K562 (cell line): ENCODE measurements at regions not wholly inside any gene's neighbourhood (a gene's known extent, or its start where the extent isn't known, plus 50 kb on each side); places are given as distances from the start of the nearest gene placed in this dataset.

ENCODE experiments used
- ATAC-seq: fragments of 200-7000 bp; cut with Tn5 transposase; 3 replicates; pipeline ENCODE4 v1.9.1; 2020; ENCODE audit warnings: moderate library complexity
- BruUV-seq: library from RNA; stranded (reverse); fragments of 400-500 nt; replicated peaks from 2 replicates; lab custom pipeline; 2021; lab: Mats Ljungman, UMichigan
- CTCF ChIA-PET: fragments of 300-600 bp; formaldehyde crosslinking; extraction: SDS; loops from one replicate; lab custom pipeline; 2021; ENCODE audit warnings: low intra/inter-chr PET ratio; lab: Yijun Ruan, JAX
- POLR2A ChIA-PET: fragments of 300-600, 350-650 bp; sonication (Branson Sonifier 250); formaldehyde crosslinking; extraction: SDS; loops from one replicate; lab custom pipeline; 2021; ENCODE audit warnings: antibody characterized with exemption, inconsistent platforms; lab: Yijun Ruan, JAX
- DNase-seq, 4 experiments: peaks; one replicate each; pipeline versions ENCODE4 v3.0.0 to v3.0.0-alpha.2; 2011 to 2018; ENCODE audit warnings: low spot score in 3 of 4, mixed read lengths in 3 of 4; ENCODE audit errors: extremely low read depth in 1 of 4
- FAIRE-seq: peaks from 2 replicates; lab custom pipeline; 2011; peaks lifted over from hg19 to GRCh38; lab: Jason Lieb, UNC
- H2AFZ ChIP-seq: 2 replicates; pipeline ENCODE4 v1.6.0; 2011; ENCODE audit warnings: low read depth, low read length, control low read depth, inconsistent platforms
- H3K27ac ChIP-seq: fragments of 200-600 bp; 3 replicates; pipeline ENCODE4 v1.8.0; 2011; ENCODE audit warnings: low read depth, mild to moderate bottlenecking, control low read depth, inconsistent platforms, low read length, moderate library complexity, mixed read lengths; ENCODE audit errors: extremely low read depth
- H3K27me3 ChIP-seq, 2 experiments: fragments of 300-600 bp in 1 of 2; 2 replicates in 1 of 2; 3 replicates in 1 of 2; pipeline versions ENCODE4 v1.6.0 to v1.8.0; 2011; ENCODE audit warnings: inconsistent platforms in 2 of 2, low read length in 2 of 2, mild to moderate bottlenecking in 1 of 2, mixed read lengths in 1 of 2, moderate library complexity in 1 of 2; ENCODE audit not compliant: control insufficient read depth in 2 of 2, insufficient read depth in 2 of 2
- H3K36me3 ChIP-seq: fragments of 300-600 bp; 3 replicates; pipeline ENCODE4 v1.8.0; 2011; ENCODE audit warnings: mild to moderate bottlenecking, low read length, inconsistent platforms; ENCODE audit not compliant: control insufficient read depth, insufficient read depth
- H3K4me1 ChIP-seq, 2 experiments: fragments of 200-600 bp in 1 of 2; replicated peaks in 1 of 2; 2 replicates in 1 of 2; 3 replicates in 1 of 2; pipeline versions ENCODE4 v1.5.1 to v1.8.0; 2011; ENCODE audit warnings: inconsistent platforms in 2 of 2, low read length in 2 of 2, mild to moderate bottlenecking in 1 of 2, mixed read lengths in 1 of 2, moderate library complexity in 1 of 2; ENCODE audit not compliant: control insufficient read depth in 2 of 2, insufficient read depth in 2 of 2
- H3K4me2 ChIP-seq: 2 replicates; pipeline ENCODE4 v1.6.1; 2011; ENCODE audit warnings: low read length, control low read depth, inconsistent platforms, mixed read lengths; ENCODE audit not compliant: insufficient read depth
- H3K4me3 ChIP-seq: fragments of 200-600 bp; sonication (generic), shearing (Covaris generic); 2 replicates; pipeline ENCODE4 v1.5.1; 2016; ENCODE audit warnings: control low read depth, inconsistent platforms
- H3K79me2 ChIP-seq: fragments of 200-600 bp; 3 replicates; pipeline ENCODE4 v1.8.0; 2011; ENCODE audit warnings: low read length, inconsistent platforms; ENCODE audit not compliant: control insufficient read depth, insufficient read depth
- H3K9ac ChIP-seq, 2 experiments: 2 replicates each; pipeline versions ENCODE4 v1.6.0 to v1.6.1; 2011; ENCODE audit warnings: low read depth in 2 of 2, low read length in 2 of 2, control low read depth in 1 of 2, inconsistent platforms in 1 of 2, mild to moderate bottlenecking in 1 of 2, mixed read lengths in 1 of 2; ENCODE audit not compliant: insufficient read depth in 1 of 2
- H3K9me1 ChIP-seq: one replicate; pipeline ENCODE4 v1.6.0; 2011; ENCODE audit warnings: inconsistent platforms, mild to moderate bottlenecking, low read length, moderate library complexity; ENCODE audit not compliant: control insufficient read depth, insufficient read depth
- H3K9me3 ChIP-seq: replicated peaks from 2 replicates; pipeline ENCODE4 v1.5.1; 2011; ENCODE audit warnings: low read depth, low read length, inconsistent platforms; ENCODE audit not compliant: control insufficient read depth, insufficient read depth
- H4K20me1 ChIP-seq: replicated peaks from 2 replicates; pipeline ENCODE4 v1.6.1; 2011; ENCODE audit warnings: low read length, inconsistent platforms, mixed read lengths; ENCODE audit not compliant: control insufficient read depth, insufficient read depth
- KDM5B ChIP-seq: fragments of 200-600 bp; sonication (generic); IDR thresholded peaks from 2 replicates; pipeline ENCODE4 v1.6.1; 2012; ENCODE audit warnings: low read depth, mild to moderate bottlenecking, moderate library complexity, low read length, control low read depth, inconsistent platforms; ENCODE audit not compliant: insufficient replicate concordance
- MEIS2 ChIP-seq: fragments of 450-650 bp; IDR thresholded peaks from 2 replicates; pipeline ENCODE4 v1.6.1; 2014; ENCODE audit warnings: mild to moderate bottlenecking; ENCODE audit not compliant: partially characterized antibody
- SIRT6 ChIP-seq: IDR thresholded peaks from one replicate; pipeline ENCODE4 v1.6.1; 2012; ENCODE audit warnings: low read depth, mild to moderate bottlenecking, control low read depth, inconsistent platforms, low read length, moderate library complexity
- ZNF23 ChIP-seq: fragments of 250-450 bp; sonication (Bioruptor Pico); IDR thresholded peaks from 2 replicates; pipeline ENCODE4 v1.4.0; 2020; ENCODE audit warnings: mild to moderate bottlenecking
- ZNF507 ChIP-seq: conservative IDR thresholded peaks from 2 replicates; pipeline ENCODE4 v1.6.1; 2017; ENCODE audit warnings: missing genetic modification characterization, missing compliant biosample characterization
- in situ Hi-C: fragments of 300-500 bp; cut with MboI; formaldehyde crosslinking; loops from 4 replicates; pipeline ENCODE4 v1.15.0; 2018; ENCODE audit warnings: inconsistent platforms, mixed read lengths
- intact Hi-C: fragments of 100-400 bp; cut with micrococcal nuclease; formaldehyde crosslinking; loops from 2 replicates; pipeline ENCODE4 v1.14.2; 2022
- TF ChIP-seq, protein P1 (sequence below): sonication (generic); formaldehyde crosslinking; IDR thresholded peaks from 2 replicates; pipeline ENCODE4 v1.8.0; 2022; ENCODE audit warnings: missing genetic modification reagents, mild to moderate bottlenecking, moderate library complexity, borderline replicate concordance

GRCh38 chr3:152093901-152094300, 174.8 kb upstream of the MBNL1 start:
- no peak overlapping the region for H3K27ac ChIP-seq
- in situ Hi-C loops (no loop called here), intact Hi-C loops (no loop called here)
- TF ChIP-seq, protein P1, sequence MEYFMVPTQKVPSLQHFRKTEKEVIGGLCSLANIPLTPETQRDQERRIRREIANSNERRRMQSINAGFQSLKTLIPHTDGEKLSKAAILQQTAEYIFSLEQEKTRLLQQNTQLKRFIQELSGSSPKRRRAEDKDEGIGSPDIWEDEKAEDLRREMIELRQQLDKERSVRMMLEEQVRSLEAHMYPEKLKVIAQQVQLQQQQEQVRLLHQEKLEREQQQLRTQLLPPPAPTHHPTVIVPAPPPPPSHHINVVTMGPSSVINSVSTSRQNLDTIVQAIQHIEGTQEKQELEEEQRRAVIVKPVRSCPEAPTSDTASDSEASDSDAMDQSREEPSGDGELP = no peak
- peak; percentile 96 for TF ChIP-seq ZNF507 (tag)
- no peak overlapping the region for H2AFZ ChIP-seq
- FAIRE-seq = no peak
- no peaks in the 10 kb centered on the region for H4K20me1 ChIP-seq
- no peaks in the 10 kb centered on the region for H3K27me3 ChIP-seq
- H3K36me3 ChIP-seq = no peaks in the 10 kb centered on the region
- POLR2A ChIA-PET = no interaction called here
- BruUV-seq = no TSS peak
- no peaks in the 10 kb centered on the region for H3K9me3 ChIP-seq
- no peak for ATAC-seq
- no peaks in the 10 kb centered on the region for H3K79me2 ChIP-seq
- H3K4me1 ChIP-seq = no peaks in the 10 kb centered on the region; a peak in 1 of 5 replicates
- no peak overlapping the region for H3K9ac ChIP-seq
- CTCF ChIA-PET = no interaction called here
- H3K4me3 ChIP-seq = no peak overlapping the region
- H3K9me1 ChIP-seq = no peaks in the 10 kb centered on the region
- no peak overlapping the region for H3K4me2 ChIP-seq
- DNase-seq = no peak

DNA sequence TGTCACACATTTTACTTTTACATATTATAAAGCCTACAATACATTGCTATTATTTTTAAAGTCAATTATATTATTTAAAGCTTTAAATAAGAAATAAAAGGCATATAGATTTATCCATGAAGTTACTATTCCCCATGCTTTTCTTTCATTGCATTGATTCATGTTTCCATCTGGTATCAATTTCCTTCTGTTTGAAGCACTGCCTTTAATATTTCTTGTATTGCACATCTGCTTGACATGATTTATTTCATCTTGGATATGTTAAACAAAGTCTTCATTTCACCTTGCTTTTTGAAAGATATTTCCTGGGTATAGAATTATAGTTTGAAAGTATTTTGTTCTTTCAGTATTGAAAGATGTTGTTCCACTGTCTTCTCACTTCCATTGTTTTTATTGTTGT, 174.3 kb upstream of the MBNL1 start:
- in situ Hi-C loops = no loop called here
- H3K4me3 ChIP-seq = no peak overlapping the region
- no peak overlapping the region for H3K4me2 ChIP-seq
- H2AFZ ChIP-seq = no peak overlapping the region
- H3K9me1 ChIP-seq = no peaks in the 10 kb centered on the region
- BruUV-seq = no TSS peak
- H3K36me3 ChIP-seq = no peaks in the 10 kb centered on the region
- DNase-seq = no peak
- H4K20me1 ChIP-seq = no peaks in the 10 kb centered on the region
- H3K79me2 ChIP-seq = no peaks in the 10 kb centered on the region
- H3K9ac ChIP-seq = no peak overlapping the region
- TF ChIP-seq KDM5B (no peak), MEIS2 (peak; percentile 12), SIRT6 (no peak), ZNF23 (CRISPR knock-in tag) (no peak)
- no peaks in the 10 kb centered on the region; a peak in 1 of 5 replicates for H3K4me1 ChIP-seq
- no peak for FAIRE-seq
- ATAC-seq = no peak
- no peaks in the 10 kb centered on the region for H3K9me3 ChIP-seq
- no peak overlapping the region for H3K27ac ChIP-seq
- POLR2A ChIA-PET = no interaction called here
- intact Hi-C loops = no loop called here
- no peaks in the 10 kb centered on the region for H3K27me3 ChIP-seq
- CTCF ChIA-PET = no interaction called here
